SK-N-SH (cell line): ENCODE measurements at regions not wholly inside any gene's neighbourhood (a gene's known extent, or its start where the extent isn't known, plus 50 kb on each side); places are given as distances from the start of the nearest gene placed in this dataset.

Source experiments
- CTCF ChIA-PET: fragments of 300-600, 350-600 bp; formaldehyde crosslinking; extraction: SDS; loops from one replicate; lab custom pipeline; 2021; lab: Yijun Ruan, JAX
- POLR2A ChIA-PET: fragments of 350-600 bp; sonication (Branson Sonifier 250); formaldehyde crosslinking; extraction: SDS; loops from one replicate; lab custom pipeline; 2020; ENCODE audit warnings: antibody characterized with exemption, inconsistent platforms; lab: Yijun Ruan, JAX
- DNase-seq: peaks from one replicate; pipeline ENCODE4 v3.0.0; 2012
- H2AFZ ChIP-seq: fragments of 200-600 bp; sonication (generic); 2 replicates; pipeline ENCODE4 v1.8.1; 2016; ENCODE audit warnings: antibody characterized with exemption, mild to moderate bottlenecking, low read depth
- H3F3A ChIP-seq: fragments of 200-600 bp; sonication (generic); replicated peaks from 2 replicates; pipeline ENCODE3; 2016; ENCODE audit warnings: antibody characterized with exemption, mild to moderate bottlenecking; ENCODE audit not compliant: insufficient read depth
- H3K27ac ChIP-seq, 2 experiments: fragments of 200-500 bp in 1 of 2; fragments of 200-600 bp in 1 of 2; sonication (Bioruptor generic) in 1 of 2; sonication (generic), shearing (Covaris generic) in 1 of 2; 2 replicates each; pipeline versions ENCODE4 v1.5.1 to v1.6.1; 2014 to 2016; ENCODE audit warnings: low read depth in 2 of 2, inconsistent platforms in 1 of 2, low read length in 1 of 2, mild to moderate bottlenecking in 1 of 2, mixed read lengths in 1 of 2
- H3K27me3 ChIP-seq: fragments of 200-600 bp; sonication (generic), shearing (Covaris generic); 2 replicates; pipeline ENCODE4 v1.6.1; 2016; ENCODE audit warnings: mixed run types; ENCODE audit not compliant: insufficient read depth
- H3K36me3 ChIP-seq, 2 experiments: fragments of 200-500 bp in 1 of 2; fragments of 200-600 bp in 1 of 2; sonication (Bioruptor generic) in 1 of 2; sonication (generic) in 1 of 2; replicated peaks in 1 of 2; 2 replicates each; pipeline versions ENCODE3 to v1.5.1; 2014 to 2016; ENCODE audit warnings: low read length in 1 of 2, mild to moderate bottlenecking in 1 of 2; ENCODE audit not compliant: insufficient read depth in 2 of 2, control insufficient read depth in 1 of 2
- H3K4me1 ChIP-seq, 2 experiments: fragments of 200-500 bp in 1 of 2; fragments of 200-600 bp in 1 of 2; sonication (Bioruptor generic) in 1 of 2; sonication (generic), shearing (Covaris generic) in 1 of 2; 2 replicates each; pipeline versions ENCODE4 v1.5.1 to v1.6.1; 2014 to 2016; ENCODE audit warnings: low read depth in 1 of 2, low read length in 1 of 2, mixed run types in 1 of 2; ENCODE audit not compliant: insufficient read depth in 2 of 2, control insufficient read depth in 1 of 2
- H3K4me2 ChIP-seq: fragments of 200-600 bp; sonication (generic), shearing (Covaris generic); 2 replicates; pipeline ENCODE4 v1.6.1; 2017; ENCODE audit warnings: mixed run types
- H3K4me3 ChIP-seq, 2 experiments: fragments of 200-500 bp in 1 of 2; fragments of 200-600 bp in 1 of 2; sonication (Bioruptor generic) in 1 of 2; sonication (generic), shearing (Covaris generic) in 1 of 2; 2 replicates each; pipeline versions ENCODE4 v1.5.1 to v1.8.1; 2014 to 2016; ENCODE audit warnings: low read depth in 2 of 2, inconsistent platforms in 1 of 2, low read length in 1 of 2, mild to moderate bottlenecking in 1 of 2, mixed read lengths in 1 of 2, moderate library complexity in 1 of 2
- H3K79me2 ChIP-seq: fragments of 200-600 bp; sonication (generic); 2 replicates; pipeline ENCODE4 v1.8.1; 2017; ENCODE audit warnings: mild to moderate bottlenecking; ENCODE audit not compliant: insufficient read depth
- H3K9ac ChIP-seq: fragments of 200-600 bp; sonication (generic); 2 replicates; pipeline ENCODE4 v1.6.1; 2017; ENCODE audit warnings: mixed run types
- H3K9me2 ChIP-seq: fragments of 200-600 bp; sonication (generic); 2 replicates; pipeline ENCODE4 v1.6.1; 2017; ENCODE audit warnings: mixed run types
- H3K9me3 ChIP-seq: fragments of 200-600 bp; sonication (generic); 2 replicates; pipeline ENCODE4 v1.6.1; 2017; ENCODE audit warnings: mixed run types, mild to moderate bottlenecking, moderate library complexity
- H4K20me1 ChIP-seq: fragments of 200-600 bp; sonication (generic); 2 replicates; pipeline ENCODE4 v1.6.1; 2017; ENCODE audit warnings: mild to moderate bottlenecking, mixed run types; ENCODE audit not compliant: insufficient read depth
- REST ChIP-seq: IDR thresholded peaks from 2 replicates; pipeline ENCODE4 v1.6.1; 2012; ENCODE audit warnings: mild to moderate bottlenecking, low read depth, low read length, moderate library complexity
- RFX5 ChIP-seq: IDR thresholded peaks from 2 replicates; pipeline ENCODE4 v1.6.1; 2012; ENCODE audit warnings: mild to moderate bottlenecking, improper control_type of control experiment, low read length
- TEAD4 ChIP-seq: IDR thresholded peaks from 2 replicates; pipeline ENCODE4 v1.4.0; 2012; ENCODE audit warnings: mild to moderate bottlenecking, borderline replicate concordance; ENCODE audit not compliant: insufficient read depth
- WGBS: methylation state at CpG from one replicate; pipeline ENCODE4 v1.1.6; 2017; ENCODE audit warnings: low lambda C conversion rate; 5-methylcytosine and 5-hydroxymethylcytosine counted together

GRCh38 chr17:34706029-34706428 lies 126.6 kb downstream of the TMEM132E start:
- no peak overlapping the region for H3K4me2 ChIP-seq
- TF ChIP-seq TEAD4: no peak
- peak; percentile 96 for TF ChIP-seq REST
- no peaks in the 10 kb centered on the region for H3F3A ChIP-seq
- DNase-seq: no peak
- H3K27me3 ChIP-seq: no peaks in the 10 kb centered on the region
- H3K9ac ChIP-seq: no peak overlapping the region
- H3K4me3 ChIP-seq: no peak overlapping the region
- peaks cover 0 to 3% of the 10 kb centered on the region in 2 experiments; a peak in 1 of 4 replicates for H3K4me1 ChIP-seq
- H3K9me2 ChIP-seq: no peaks in the 10 kb centered on the region
- 16% methylated on average over 4 of the region's 4 CpGs for WGBS
- no peak overlapping the region for H3K27ac ChIP-seq
- no peaks in the 10 kb centered on the region for H4K20me1 ChIP-seq
- H3K9me3 ChIP-seq: no peaks in the 10 kb centered on the region
- ChIA-PET POLR2A (no interaction called here), CTCF (no interaction called here)
- no peaks in the 10 kb centered on the region for H3K79me2 ChIP-seq
- H3K36me3 ChIP-seq: no peaks in the 10 kb centered on the region
- H2AFZ ChIP-seq: no peak overlapping the region

GRCh38 chr17:34703533-34703932 lies 124.2 kb downstream of the TMEM132E start:
- 46% methylated on average over 3 of the region's 3 CpGs for WGBS
- no peak for DNase-seq
- POLR2A ChIA-PET: no interaction called here

More at GRCh38 chr17:34703533-34703932, 124.2 kb downstream of the TMEM132E start:
- no peak overlapping the region for H3K27ac ChIP-seq
- no peak overlapping the region for H3K4me3 ChIP-seq
- no peaks in the 10 kb centered on the region for H3K36me3 ChIP-seq
- H3K27me3 ChIP-seq: no peaks in the 10 kb centered on the region
- no peaks in the 10 kb centered on the region for H3K79me2 ChIP-seq
- TF ChIP-seq REST (peak; percentile 96), RFX5 (no peak)
- CTCF ChIA-PET: no interaction called here
- H4K20me1 ChIP-seq: no peaks in the 10 kb centered on the region
- H3K9me3 ChIP-seq: no peaks in the 10 kb centered on the region
- no peaks in the 10 kb centered on the region for H3F3A ChIP-seq
- H3K9ac ChIP-seq: no peak overlapping the region
- H2AFZ ChIP-seq: no peak overlapping the region
- no peak overlapping the region for H3K4me2 ChIP-seq
- no peaks in the 10 kb centered on the region for H3K4me1 ChIP-seq
- no peaks in the 10 kb centered on the region for H3K9me2 ChIP-seq
